Hematopoietic multipotent progenitor cell (in vitro differentiated cells): ENCODE measurements at regions not wholly inside any gene's neighbourhood (a gene's known extent, or its start where the extent isn't known, plus 50 kb on each side); places are given as distances from the start of the nearest gene placed in this dataset.

Experiments used
- DNase-seq, 3 donors: peaks; one replicate each; pipeline ENCODE4 v3.0.0-alpha.2; 2011 to 2015; ENCODE audit warnings: low read depth in 2 of 3, low spot score in 2 of 3

- DNase-seq, result peak in 1 of 3 donors; percentile 18
Measured at GRCh38 chr16:50887500-50888298, 145.8 kb downstream of the CYLD start.

DNA sequence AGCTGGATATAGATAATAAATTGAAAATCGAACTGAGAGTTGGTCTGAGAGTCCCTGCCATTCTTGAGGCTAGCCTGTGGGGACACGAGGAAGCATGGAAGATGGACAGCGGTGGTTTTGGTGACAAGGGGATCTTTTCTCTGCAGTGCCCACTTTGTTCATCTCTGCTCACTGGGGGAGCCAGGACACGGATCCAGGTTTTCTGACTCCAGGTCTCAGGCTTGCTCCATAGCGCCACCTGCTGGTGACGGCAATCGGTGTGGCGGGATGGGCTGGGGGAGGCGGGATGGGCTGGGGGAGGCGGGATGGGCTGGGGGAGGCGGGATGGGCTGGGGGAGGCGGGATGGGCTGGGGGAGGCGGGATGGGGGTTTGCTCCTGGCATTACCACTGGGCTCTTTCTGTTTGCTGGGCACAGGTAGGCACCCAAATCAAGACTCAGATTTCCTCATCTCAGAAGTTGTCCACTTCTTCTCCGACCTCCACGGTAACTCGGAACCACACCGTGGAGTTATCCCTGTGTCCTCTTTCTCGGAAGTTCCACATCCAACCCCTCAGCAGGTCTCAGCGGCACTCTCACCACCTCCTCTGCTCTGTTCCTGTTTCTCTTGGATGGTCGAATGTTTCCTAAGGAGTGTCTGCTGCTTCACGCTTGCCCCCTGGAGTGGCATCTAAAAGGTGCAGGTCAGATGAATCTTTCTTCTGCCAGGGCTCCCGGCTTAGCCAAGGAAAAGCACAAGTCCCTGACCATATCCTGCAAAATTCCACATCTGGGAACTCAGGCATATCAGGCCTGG is 142.4 kb downstream of the CYLD start:
- DNase-seq, result no peak

DNA sequence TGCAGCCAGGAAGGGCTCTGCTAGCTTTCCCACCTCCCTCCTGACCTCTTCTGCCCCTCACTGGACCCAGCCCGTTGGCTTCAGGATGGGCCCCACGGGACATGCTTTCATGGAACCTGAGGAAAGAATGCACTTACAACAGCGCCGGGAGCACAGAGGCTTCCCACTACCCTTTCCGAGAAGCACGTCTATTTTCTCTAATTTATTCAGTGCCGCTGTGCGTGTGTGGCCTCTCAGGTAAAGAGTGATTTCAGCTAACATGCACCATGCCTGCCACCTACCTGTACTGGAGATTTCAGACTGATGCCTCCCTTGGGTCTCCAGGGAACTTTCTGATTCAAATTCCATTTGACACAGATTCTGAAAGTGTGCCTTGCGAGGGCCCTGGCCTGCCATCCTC is 140.1 kb downstream of the CYLD start:
- no peak for DNase-seq

- DNase-seq, result peak in 2 of 3 donors; percentile 37 to 58
Measured at GRCh38 chr16:50881331-50881830, 139.5 kb downstream of the CYLD start.

- no peak for DNase-seq
Measured at GRCh38 chr16:50880926-50881325, 139.0 kb downstream of the CYLD start.

GRCh38 chr16:50879873-50880695 is 138.2 kb downstream of the CYLD start:
- DNase-seq, result no peak

DNA sequence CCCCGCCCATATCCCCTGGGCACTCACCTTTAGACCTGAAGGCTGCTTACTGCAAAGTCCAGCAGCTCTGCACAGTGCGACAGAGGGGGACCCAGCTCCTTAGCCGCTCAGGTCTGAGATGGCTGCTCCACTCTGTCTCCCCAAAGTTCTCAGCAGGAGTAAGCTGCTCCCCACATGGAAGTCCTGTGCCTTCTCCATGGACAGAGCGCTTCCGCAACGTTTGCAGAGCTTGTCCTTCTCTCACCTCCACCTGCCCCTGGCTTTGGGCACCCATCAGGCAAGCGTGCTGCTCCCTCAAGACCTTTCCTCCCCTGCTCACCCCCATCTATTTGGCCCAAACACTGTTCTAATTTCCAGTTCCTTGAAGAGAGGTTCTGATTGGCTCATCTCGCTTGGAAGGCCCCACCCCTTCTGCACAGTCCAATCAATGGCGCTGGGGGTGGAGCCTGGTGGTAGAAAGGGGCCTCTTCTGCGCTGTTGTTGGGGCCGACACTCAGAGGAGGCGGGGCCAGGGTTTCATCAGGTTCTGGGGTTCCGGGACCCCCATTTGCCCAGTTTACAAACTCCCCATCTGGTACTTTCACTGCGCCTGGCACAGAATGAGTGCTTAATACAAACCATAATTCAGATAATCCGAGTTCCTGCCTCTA is 137.2 kb downstream of the CYLD start:
- no peak for DNase-seq

DNA sequence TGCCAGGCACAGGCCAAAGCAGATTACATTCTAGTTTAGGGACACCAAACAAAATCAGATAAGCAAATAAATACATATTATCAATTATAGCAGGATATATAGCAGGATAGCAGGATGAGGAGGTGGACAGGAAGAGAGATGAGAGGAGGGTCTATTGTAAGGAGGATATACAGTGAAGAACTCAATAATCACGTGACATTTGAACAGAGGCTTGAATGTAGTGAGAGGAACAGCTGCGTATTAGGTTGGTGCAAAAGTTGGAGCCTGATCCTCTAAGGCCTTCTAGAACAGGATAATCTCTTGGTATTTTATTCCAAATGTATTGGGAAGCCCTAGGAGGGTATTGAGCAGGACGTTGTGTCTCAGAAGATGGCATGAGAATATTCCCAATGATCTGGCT is 136.7 kb downstream of the CYLD start:
- DNase-seq, result no peak

DNA sequence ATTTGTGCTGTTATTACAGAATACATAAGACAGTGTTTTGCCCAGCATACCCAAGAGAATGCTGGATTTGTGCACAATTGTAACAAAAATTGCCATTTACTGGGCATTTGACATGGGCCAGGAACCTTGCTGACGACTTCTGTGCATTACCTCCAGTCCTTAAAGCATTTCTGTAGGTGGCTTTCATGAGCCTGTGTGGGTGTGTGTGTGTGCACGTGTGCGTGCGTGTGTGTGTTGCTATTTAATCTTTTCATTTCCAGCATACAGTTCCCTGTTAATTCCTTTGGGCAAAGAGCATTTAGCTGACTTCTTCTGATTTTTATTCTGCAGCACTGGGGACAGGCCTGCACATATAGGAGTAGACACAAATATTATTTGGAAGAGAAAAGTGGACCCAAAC is 134.4 kb downstream of the CYLD start:
- DNase-seq, result no peak

GRCh38 chr16:50868577-50868976 is 126.7 kb downstream of the CYLD start:
- no peak for DNase-seq

GRCh38 chr16:50866806-50867205 is 124.9 kb downstream of the CYLD start:
- DNase-seq, result no peak

DNA sequence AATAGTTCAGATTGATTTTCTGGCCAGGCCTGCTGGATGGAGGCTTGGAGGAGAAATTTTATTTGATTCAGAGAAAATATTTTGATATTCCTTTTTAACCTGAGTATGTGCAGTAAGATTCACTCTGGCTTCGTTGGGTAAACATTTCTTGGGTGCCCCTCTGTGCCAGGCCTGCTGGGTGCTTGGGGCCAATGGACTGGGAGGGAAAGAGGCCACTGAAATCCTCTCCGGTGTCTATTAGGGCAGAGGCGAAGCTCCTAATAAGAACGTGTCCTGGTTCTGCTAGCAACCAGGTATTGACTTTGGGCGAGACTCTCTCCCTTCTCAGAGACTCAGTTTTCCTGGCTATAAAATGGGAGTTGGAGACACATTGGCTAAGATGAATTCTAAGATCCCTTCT is 122.5 kb downstream of the CYLD start:
- no peak for DNase-seq

DNA sequence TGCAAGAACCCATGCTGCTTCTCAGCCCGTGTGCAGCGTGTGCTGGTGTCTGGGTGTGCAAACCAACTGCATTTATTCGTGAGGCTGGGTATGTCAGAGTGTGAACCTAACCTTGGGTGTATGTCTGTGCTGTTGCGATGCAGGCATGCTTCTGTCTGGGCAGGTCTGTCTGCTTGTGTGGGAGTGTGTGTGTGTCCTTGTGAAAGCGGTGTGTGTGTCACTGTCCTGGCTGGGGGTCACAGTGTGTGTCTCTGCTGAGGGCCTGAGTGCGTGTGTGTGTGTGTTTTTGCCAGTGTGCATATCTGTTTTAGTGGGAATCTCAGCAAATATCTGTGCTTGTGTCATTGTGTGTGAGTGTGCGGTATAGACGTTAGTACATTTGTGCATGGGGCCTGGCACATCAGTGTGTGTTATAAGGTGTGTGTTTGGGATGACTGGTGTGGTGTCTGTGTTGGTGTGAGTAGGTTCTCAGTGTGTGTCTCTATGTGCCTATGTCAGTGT is 121.8 kb downstream of the CYLD start:
- DNase-seq, result no peak

GRCh38 chr16:50862818-50863643 is 121.1 kb downstream of the CYLD start:
- DNase-seq, result no peak

GRCh38 chr16:50861970-50862411 is 120.1 kb downstream of the CYLD start:
- DNase-seq, result no peak

DNA sequence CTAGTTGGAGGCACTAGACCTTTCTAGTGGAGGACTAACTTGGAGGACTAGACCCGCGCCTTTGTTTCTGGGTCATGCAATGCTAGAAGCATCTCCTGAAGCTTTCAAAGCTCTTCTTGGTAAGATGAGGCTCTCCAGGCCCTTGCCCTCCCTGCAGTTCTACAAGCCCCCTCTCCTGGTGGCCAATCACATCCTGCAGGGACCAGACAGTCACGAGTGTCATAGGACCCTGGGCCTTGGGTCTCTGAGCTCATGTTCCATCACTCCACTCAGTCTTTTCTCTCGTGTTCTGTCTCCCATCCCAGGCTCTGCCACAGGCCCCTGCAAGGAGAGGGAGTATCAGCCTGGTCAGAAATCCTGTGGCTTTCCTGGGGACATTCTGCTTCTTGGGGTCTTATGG is 119.6 kb downstream of the CYLD start:
- DNase-seq, result no peak

GRCh38 chr16:50859628-50860360 is 117.9 kb downstream of the CYLD start:
- DNase-seq, result no peak

DNA sequence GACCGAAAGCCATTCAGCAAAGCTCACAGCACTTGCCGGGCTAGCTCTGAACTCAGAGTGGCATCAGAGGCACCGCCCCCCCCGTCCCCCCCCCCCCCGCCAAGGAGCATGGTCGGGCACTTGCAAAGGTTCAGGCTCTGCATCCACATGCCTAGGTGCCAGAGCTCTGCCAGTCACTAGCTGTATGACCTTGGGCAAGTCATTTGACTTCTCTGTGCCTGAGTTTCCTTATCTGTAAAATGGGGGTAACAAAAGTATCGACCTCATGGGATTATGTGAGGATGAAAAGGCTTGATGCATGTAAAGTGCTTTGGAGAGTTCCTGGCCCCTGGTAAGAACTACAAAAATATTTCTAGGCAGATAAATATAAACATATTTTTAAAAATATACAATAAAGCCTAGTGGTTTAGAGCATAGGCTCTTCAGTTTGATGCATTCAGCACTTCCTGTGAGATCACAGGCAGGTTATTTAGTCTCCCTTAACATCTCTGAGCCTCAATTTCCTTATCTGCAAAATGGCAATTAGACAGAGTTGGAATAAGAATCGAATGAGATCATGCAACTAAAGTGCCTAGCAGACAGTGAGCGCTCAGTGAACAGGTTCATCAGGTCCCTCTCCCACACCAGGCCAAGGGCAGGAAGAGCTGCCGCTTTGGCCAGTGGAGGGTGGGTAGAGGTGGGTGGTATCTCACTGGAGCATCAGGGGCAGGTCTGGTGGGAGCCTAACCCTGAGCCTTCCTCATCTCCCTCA is 117.2 kb downstream of the CYLD start:
- no peak for DNase-seq
